GM12892 (cell line): ENCODE measurements at regions not wholly inside any gene's neighbourhood (a gene's known extent, or its start where the extent isn't known, plus 50 kb on each side); places are given as distances from the start of the nearest gene placed in this dataset.
"Not testable (repeated sequence)": the region's sequence is repeated elsewhere in the genome, so short reads cannot be mapped to it uniquely, and the experiment has no call there.

ENCODE experiments used
- DNase-seq: peaks from one replicate; pipeline ENCODE4 v3.0.0; 2011; ENCODE audit not compliant: insufficient read length
- FAIRE-seq: peaks from 2 replicates; lab custom pipeline; 2011; peaks lifted over from hg19 to GRCh38; lab: Jason Lieb, UNC
- POLR2A ChIP-seq: IDR thresholded peaks from 2 replicates; pipeline ENCODE4 v1.6.1; 2011; ENCODE audit warnings: low read depth, low read length, control low read depth
- POLR2AphosphoS5 ChIP-seq: IDR thresholded peaks from 2 replicates; pipeline ENCODE4 v1.6.1; 2011; ENCODE audit warnings: low read depth, low read length, control low read depth
- TAF1 ChIP-seq: IDR thresholded peaks from 2 replicates; pipeline ENCODE4 v1.6.1; 2011; ENCODE audit warnings: low read depth, mild to moderate bottlenecking, control low read depth, low read length, borderline replicate concordance

- FAIRE-seq: no peak
- TF ChIP-seq POLR2AphosphoS5 (no peak), POLR2A (no peak), TAF1 (no peak)
- no peak for DNase-seq
Measured at GRCh38 chr11:122604621-122605020, 50.9 kb upstream of the UBASH3B start.

GRCh38 chr11:122601141-122602125, 54.1 kb upstream of the UBASH3B start:
- no peak for TF ChIP-seq POLR2A
- TF ChIP-seq TAF1: no peak
- TF ChIP-seq POLR2AphosphoS5: no peak
- DNase-seq (no peak), FAIRE-seq (no peak)

GRCh38 chr11:122600290-122600689, 55.2 kb upstream of the UBASH3B start:
- no peak for FAIRE-seq

GRCh38 chr11:122599434-122599833, 56.1 kb upstream of the UBASH3B start:
- DNase-seq (no peak), FAIRE-seq (no peak)
- TF ChIP-seq POLR2AphosphoS5: no peak
- TF ChIP-seq TAF1: no peak
- no peak for TF ChIP-seq POLR2A

More at GRCh38 chr11:122600290-122600689, 55.2 kb upstream of the UBASH3B start:
- TF ChIP-seq POLR2AphosphoS5: no peak
- no peak for TF ChIP-seq POLR2A
- no peak for TF ChIP-seq TAF1
- DNase-seq: no peak

- no peak for FAIRE-seq
- DNase-seq: no peak
- TF ChIP-seq TAF1 (no peak), POLR2AphosphoS5 (no peak), POLR2A (no peak)
Measured at GRCh38 chr11:122598971-122599370, 56.6 kb upstream of the UBASH3B start.

GRCh38 chr11:122597511-122597910, 58.0 kb upstream of the UBASH3B start:
- TF ChIP-seq POLR2A (no peak), POLR2AphosphoS5 (no peak), TAF1 (no peak)
- FAIRE-seq (no peak), DNase-seq (no peak)

- DNase-seq: no peak
- TF ChIP-seq POLR2AphosphoS5: no peak
- no peak for TF ChIP-seq POLR2A
- TF ChIP-seq TAF1: no peak
- no peak for FAIRE-seq
Measured at GRCh38 chr11:122594986-122595645, 60.4 kb upstream of the UBASH3B start.

- FAIRE-seq (no peak), DNase-seq (no peak)
- TF ChIP-seq TAF1 (no peak), POLR2A (no peak)
Measured at GRCh38 chr11:122593473-122594420, 61.8 kb upstream of the UBASH3B start.

GRCh38 chr11:122592641-122593040, 62.9 kb upstream of the UBASH3B start:
- no peak for TF ChIP-seq POLR2AphosphoS5
- no peak for TF ChIP-seq TAF1
- no peak for TF ChIP-seq POLR2A
- no peak for DNase-seq
- FAIRE-seq: no peak

- TF ChIP-seq TAF1 (no peak), POLR2AphosphoS5 (no peak), POLR2A (no peak)
- FAIRE-seq: no peak
- no peak for DNase-seq
Measured at GRCh38 chr11:122584670-122585069, 70.9 kb upstream of the UBASH3B start.

GRCh38 chr11:122580071-122580470, 75.5 kb upstream of the UBASH3B start:
- not testable (repeated sequence) for DNase-seq, FAIRE-seq
